Testis (tissue), 2 donors: ENCODE measurements at regions not wholly inside any gene's neighbourhood (a gene's known extent, or its start where the extent isn't known, plus 50 kb on each side); places are given as distances from the start of the nearest gene placed in this dataset.

Experiments
- POLR2A ChIP-seq: fragments of 450-650 bp; IDR thresholded peaks from one replicate; pipeline ENCODE4 v1.6.1; 2017; ENCODE audit warnings: antibody characterized with exemption, mild to moderate bottlenecking, moderate library complexity
- TF ChIP-seq, protein P1 (sequence below), 3 experiments: fragments of 450-650 bp in 2 of 3; fragments of 200-600 bp in 1 of 3; sonication (generic) in 1 of 3; IDR thresholded peaks; one replicate each; pipeline ENCODE4 v1.5.1; 2016 to 2019; ENCODE audit warnings: antibody characterized with exemption in 3 of 3, mild to moderate bottlenecking in 2 of 3, moderate library complexity in 1 of 3

DNA sequence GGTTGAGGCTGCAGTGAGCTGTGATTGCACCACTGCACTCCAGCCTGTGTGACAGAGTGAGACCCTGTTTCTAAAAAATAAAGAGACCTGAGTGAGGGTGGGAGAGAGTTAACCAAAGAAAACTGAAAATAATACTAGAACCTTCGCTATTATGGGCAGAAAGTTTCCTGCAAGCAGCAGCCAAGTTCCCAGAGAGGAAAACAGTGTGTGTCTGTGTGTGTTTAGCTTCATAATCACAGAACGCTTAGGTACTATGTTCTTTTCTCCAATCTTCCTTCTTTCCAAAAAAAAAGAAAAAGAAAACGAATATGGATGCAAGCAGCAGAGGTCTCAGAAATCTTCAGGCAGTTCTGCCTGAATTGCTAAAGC is 170.0 kb downstream of the LY86 start:
- TF ChIP-seq, protein P1, sequence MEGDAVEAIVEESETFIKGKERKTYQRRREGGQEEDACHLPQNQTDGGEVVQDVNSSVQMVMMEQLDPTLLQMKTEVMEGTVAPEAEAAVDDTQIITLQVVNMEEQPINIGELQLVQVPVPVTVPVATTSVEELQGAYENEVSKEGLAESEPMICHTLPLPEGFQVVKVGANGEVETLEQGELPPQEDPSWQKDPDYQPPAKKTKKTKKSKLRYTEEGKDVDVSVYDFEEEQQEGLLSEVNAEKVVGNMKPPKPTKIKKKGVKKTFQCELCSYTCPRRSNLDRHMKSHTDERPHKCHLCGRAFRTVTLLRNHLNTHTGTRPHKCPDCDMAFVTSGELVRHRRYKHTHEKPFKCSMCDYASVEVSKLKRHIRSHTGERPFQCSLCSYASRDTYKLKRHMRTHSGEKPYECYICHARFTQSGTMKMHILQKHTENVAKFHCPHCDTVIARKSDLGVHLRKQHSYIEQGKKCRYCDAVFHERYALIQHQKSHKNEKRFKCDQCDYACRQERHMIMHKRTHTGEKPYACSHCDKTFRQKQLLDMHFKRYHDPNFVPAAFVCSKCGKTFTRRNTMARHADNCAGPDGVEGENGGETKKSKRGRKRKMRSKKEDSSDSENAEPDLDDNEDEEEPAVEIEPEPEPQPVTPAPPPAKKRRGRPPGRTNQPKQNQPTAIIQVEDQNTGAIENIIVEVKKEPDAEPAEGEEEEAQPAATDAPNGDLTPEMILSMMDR (IDR thresholded peaks at IDR 0.05), result no peak
- TF ChIP-seq POLR2A, result no peak
